ENCODE measurements at regions not wholly inside any gene's neighbourhood (a gene's known extent, or its start where the extent isn't known, plus 50 kb on each side); places are given as distances from the start of the nearest gene placed in this dataset.

- TF ChIP-seq CTCF (conservative IDR thresholded peaks at IDR 0.05) = no peak
- TF ChIP-seq EZH2 (IDR thresholded peaks at IDR 0.05; ENCODE audit: low read depth) = no peak
Measured at GRCh38 chr13:31896427-31896826, 135.1 kb upstream of the FRY start.

All from PC-9 (cell line).